SK-N-SH (cell line): ENCODE measurements at regions not wholly inside any gene's neighbourhood (a gene's known extent, or its start where the extent isn't known, plus 50 kb on each side); places are given as distances from the start of the nearest gene placed in this dataset.

Source experiments
- CTCF ChIA-PET: fragments of 300-600, 350-600 bp; formaldehyde crosslinking; extraction: SDS; loops from one replicate; lab custom pipeline; 2021; lab: Yijun Ruan, JAX
- POLR2A ChIA-PET: fragments of 350-600 bp; sonication (Branson Sonifier 250); formaldehyde crosslinking; extraction: SDS; loops from one replicate; lab custom pipeline; 2020; ENCODE audit warnings: antibody characterized with exemption, inconsistent platforms; lab: Yijun Ruan, JAX
- DNase-seq: peaks from one replicate; pipeline ENCODE4 v3.0.0; 2012
- H2AFZ ChIP-seq: fragments of 200-600 bp; sonication (generic); 2 replicates; pipeline ENCODE4 v1.8.1; 2016; ENCODE audit warnings: antibody characterized with exemption, mild to moderate bottlenecking, low read depth
- H3F3A ChIP-seq: fragments of 200-600 bp; sonication (generic); replicated peaks from 2 replicates; pipeline ENCODE3; 2016; ENCODE audit warnings: antibody characterized with exemption, mild to moderate bottlenecking; ENCODE audit not compliant: insufficient read depth
- H3K27ac ChIP-seq, 2 experiments: fragments of 200-500 bp in 1 of 2; fragments of 200-600 bp in 1 of 2; sonication (Bioruptor generic) in 1 of 2; sonication (generic), shearing (Covaris generic) in 1 of 2; 2 replicates each; pipeline versions ENCODE4 v1.5.1 to v1.6.1; 2014 to 2016; ENCODE audit warnings: low read depth in 2 of 2, inconsistent platforms in 1 of 2, low read length in 1 of 2, mild to moderate bottlenecking in 1 of 2, mixed read lengths in 1 of 2
- H3K27me3 ChIP-seq: fragments of 200-600 bp; sonication (generic), shearing (Covaris generic); 2 replicates; pipeline ENCODE4 v1.6.1; 2016; ENCODE audit warnings: mixed run types; ENCODE audit not compliant: insufficient read depth
- H3K36me3 ChIP-seq, 2 experiments: fragments of 200-500 bp in 1 of 2; fragments of 200-600 bp in 1 of 2; sonication (Bioruptor generic) in 1 of 2; sonication (generic) in 1 of 2; replicated peaks in 1 of 2; 2 replicates each; pipeline versions ENCODE3 to v1.5.1; 2014 to 2016; ENCODE audit warnings: low read length in 1 of 2, mild to moderate bottlenecking in 1 of 2; ENCODE audit not compliant: insufficient read depth in 2 of 2, control insufficient read depth in 1 of 2
- H3K4me1 ChIP-seq, 2 experiments: fragments of 200-500 bp in 1 of 2; fragments of 200-600 bp in 1 of 2; sonication (Bioruptor generic) in 1 of 2; sonication (generic), shearing (Covaris generic) in 1 of 2; 2 replicates each; pipeline versions ENCODE4 v1.5.1 to v1.6.1; 2014 to 2016; ENCODE audit warnings: low read depth in 1 of 2, low read length in 1 of 2, mixed run types in 1 of 2; ENCODE audit not compliant: insufficient read depth in 2 of 2, control insufficient read depth in 1 of 2
- H3K4me2 ChIP-seq: fragments of 200-600 bp; sonication (generic), shearing (Covaris generic); 2 replicates; pipeline ENCODE4 v1.6.1; 2017; ENCODE audit warnings: mixed run types
- H3K4me3 ChIP-seq, 2 experiments: fragments of 200-500 bp in 1 of 2; fragments of 200-600 bp in 1 of 2; sonication (Bioruptor generic) in 1 of 2; sonication (generic), shearing (Covaris generic) in 1 of 2; 2 replicates each; pipeline versions ENCODE4 v1.5.1 to v1.8.1; 2014 to 2016; ENCODE audit warnings: low read depth in 2 of 2, inconsistent platforms in 1 of 2, low read length in 1 of 2, mild to moderate bottlenecking in 1 of 2, mixed read lengths in 1 of 2, moderate library complexity in 1 of 2
- H3K79me2 ChIP-seq: fragments of 200-600 bp; sonication (generic); 2 replicates; pipeline ENCODE4 v1.8.1; 2017; ENCODE audit warnings: mild to moderate bottlenecking; ENCODE audit not compliant: insufficient read depth
- H3K9ac ChIP-seq: fragments of 200-600 bp; sonication (generic); 2 replicates; pipeline ENCODE4 v1.6.1; 2017; ENCODE audit warnings: mixed run types
- H3K9me2 ChIP-seq: fragments of 200-600 bp; sonication (generic); 2 replicates; pipeline ENCODE4 v1.6.1; 2017; ENCODE audit warnings: mixed run types
- H3K9me3 ChIP-seq: fragments of 200-600 bp; sonication (generic); 2 replicates; pipeline ENCODE4 v1.6.1; 2017; ENCODE audit warnings: mixed run types, mild to moderate bottlenecking, moderate library complexity
- H4K20me1 ChIP-seq: fragments of 200-600 bp; sonication (generic); 2 replicates; pipeline ENCODE4 v1.6.1; 2017; ENCODE audit warnings: mild to moderate bottlenecking, mixed run types; ENCODE audit not compliant: insufficient read depth
- CHD2 ChIP-seq: fragments of 150-350 bp; IDR thresholded peaks from 2 replicates; pipeline ENCODE4 v1.6.1; 2018; ENCODE audit warnings: low read length; ENCODE audit not compliant: partially characterized antibody
- CTCF ChIP-seq: fragments of 200-600 bp; sonication (generic); IDR thresholded peaks from 2 replicates; pipeline ENCODE4 v1.6.1; 2017; ENCODE audit warnings: antibody characterized with exemption, mild to moderate bottlenecking, moderate library complexity
- ELF1 ChIP-seq: IDR thresholded peaks from 2 replicates; pipeline ENCODE4 v1.4.0; 2012
- FOXM1 ChIP-seq: IDR thresholded peaks from 2 replicates; pipeline ENCODE4 v1.4.0; 2012; ENCODE audit warnings: low read depth, mild to moderate bottlenecking
- GATA2 ChIP-seq: sonication (generic); formaldehyde crosslinking; IDR thresholded peaks from 2 replicates; pipeline ENCODE4 v1.5.0; 2020; ENCODE audit warnings: mild to moderate bottlenecking, missing genetic modification reagents
- JUND ChIP-seq: IDR thresholded peaks from 2 replicates; pipeline ENCODE4 v1.4.0; 2012
- MXI1 ChIP-seq: IDR thresholded peaks from 2 replicates; pipeline ENCODE4 v1.6.1; 2012; ENCODE audit warnings: mild to moderate bottlenecking, low read depth, low read length, improper control_type of control experiment
- NFIC ChIP-seq: IDR thresholded peaks from 2 replicates; pipeline ENCODE4 v1.4.0; 2012; ENCODE audit warnings: borderline replicate concordance
- NRF1 ChIP-seq: IDR thresholded peaks from 2 replicates; pipeline ENCODE4 v1.6.1; 2012; ENCODE audit warnings: low read depth, mild to moderate bottlenecking, low read length
- RAD21 ChIP-seq: IDR thresholded peaks from 2 replicates; pipeline ENCODE4 v1.6.1; 2012; ENCODE audit warnings: mild to moderate bottlenecking, low read length
- RCOR1 ChIP-seq: fragments of 150-350 bp; IDR thresholded peaks from 2 replicates; pipeline ENCODE4 v1.6.1; 2017; ENCODE audit warnings: antibody characterized with exemption, low read length
- RFX5 ChIP-seq: IDR thresholded peaks from 2 replicates; pipeline ENCODE4 v1.6.1; 2012; ENCODE audit warnings: mild to moderate bottlenecking, improper control_type of control experiment, low read length
- RXRA ChIP-seq: IDR thresholded peaks from 2 replicates; pipeline ENCODE4 v1.4.0; 2012; ENCODE audit warnings: low read depth, mild to moderate bottlenecking, borderline replicate concordance
- SMC3 ChIP-seq: IDR thresholded peaks from 2 replicates; pipeline ENCODE4 v1.6.1; 2012; ENCODE audit warnings: low read depth, low read length, improper control_type of control experiment
- TCF12 ChIP-seq: IDR thresholded peaks from 2 replicates; pipeline ENCODE4 v1.4.0; 2012
- TEAD4 ChIP-seq: IDR thresholded peaks from 2 replicates; pipeline ENCODE4 v1.4.0; 2012; ENCODE audit warnings: mild to moderate bottlenecking, borderline replicate concordance; ENCODE audit not compliant: insufficient read depth
- YY1 ChIP-seq: IDR thresholded peaks from 2 replicates; pipeline ENCODE4 v1.4.0; 2012; ENCODE audit warnings: low read depth, mild to moderate bottlenecking
- WGBS: methylation state at CpG from one replicate; pipeline ENCODE4 v1.1.6; 2017; ENCODE audit warnings: low lambda C conversion rate; 5-methylcytosine and 5-hydroxymethylcytosine counted together
- TF ChIP-seq, protein P1 (sequence below): fragments of 150-350 bp; IDR thresholded peaks from 2 replicates; pipeline ENCODE4 v1.6.1; 2016; ENCODE audit warnings: mild to moderate bottlenecking, low read depth, low read length

GRCh38 chr10:92773776-92774175, 74.5 kb upstream of the EXOC6 start:
- Histone ChIP-seq H3K27me3 (no peaks in the 10 kb centered on the region; the same call in 1 of the 2 replicates), H3K79me2 (no peaks in the 10 kb centered on the region), H3K4me1 (no peaks in the 10 kb centered on the region), H3K4me3 (no peak overlapping the region), H3K4me2 (no peak overlapping the region), H4K20me1 (no peaks in the 10 kb centered on the region), H2AFZ (no peak overlapping the region), H3F3A (no peaks in the 10 kb centered on the region), H3K9me3 (no peaks in the 10 kb centered on the region), H3K9ac (no peak overlapping the region), H3K9me2 (no peaks in the 10 kb centered on the region), H3K27ac (no peak overlapping the region), H3K36me3 (no peaks in the 10 kb centered on the region)
- no peak for DNase-seq
- POLR2A ChIA-PET: no interaction called here
- CTCF ChIA-PET: interaction anchor here (1.1 kb wide), 1 partner anchor 69 kb away, joined by 4 read pairs; no protein-coding TSS in a partner anchor
- TF ChIP-seq RXRA (no peak), CTCF (no peak), YY1 (no peak), TEAD4 (no peak), GATA2 (CRISPR knock-in tag) (no peak), RAD21 (no peak), RCOR1 (no peak), JUND (no peak), NFIC (no peak)
- TF ChIP-seq, protein P1, sequence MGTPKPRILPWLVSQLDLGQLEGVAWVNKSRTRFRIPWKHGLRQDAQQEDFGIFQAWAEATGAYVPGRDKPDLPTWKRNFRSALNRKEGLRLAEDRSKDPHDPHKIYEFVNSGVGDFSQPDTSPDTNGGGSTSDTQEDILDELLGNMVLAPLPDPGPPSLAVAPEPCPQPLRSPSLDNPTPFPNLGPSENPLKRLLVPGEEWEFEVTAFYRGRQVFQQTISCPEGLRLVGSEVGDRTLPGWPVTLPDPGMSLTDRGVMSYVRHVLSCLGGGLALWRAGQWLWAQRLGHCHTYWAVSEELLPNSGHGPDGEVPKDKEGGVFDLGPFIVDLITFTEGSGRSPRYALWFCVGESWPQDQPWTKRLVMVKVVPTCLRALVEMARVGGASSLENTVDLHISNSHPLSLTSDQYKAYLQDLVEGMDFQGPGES: no peak

DNA sequence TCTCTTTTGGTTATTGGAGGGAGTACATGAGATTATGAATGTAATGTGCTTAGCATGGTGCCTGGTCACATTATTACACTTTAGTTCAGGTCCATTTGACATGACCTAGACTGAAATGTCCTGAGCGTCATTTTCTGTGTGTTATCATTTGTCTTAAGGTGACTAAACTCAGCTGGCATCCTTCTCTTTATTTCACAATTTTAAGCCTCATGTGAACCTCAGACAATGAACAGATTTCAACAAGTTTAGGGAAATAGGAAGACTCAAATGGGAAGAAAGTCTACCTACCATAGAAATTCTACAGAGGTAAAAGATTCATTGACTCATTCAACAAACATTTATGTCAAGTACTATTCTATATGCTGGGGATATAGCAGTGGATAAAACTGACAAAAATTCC, 70.2 kb upstream of the EXOC6 start:
- Histone ChIP-seq H3K9me3 (no peaks in the 10 kb centered on the region), H4K20me1 (no peaks in the 10 kb centered on the region), H3K36me3 (no peaks in the 10 kb centered on the region), H3K27ac (no peak overlapping the region), H3K27me3 (peaks cover 5% of the 10 kb centered on the region; the same call in 1 of the 2 replicates), H3K4me2 (no peak overlapping the region), H2AFZ (no peak overlapping the region), H3K9ac (no peak overlapping the region), H3K4me1 (no peaks in the 10 kb centered on the region), H3K79me2 (no peaks in the 10 kb centered on the region), H3F3A (no peaks in the 10 kb centered on the region), H3K9me2 (no peaks in the 10 kb centered on the region), H3K4me3 (no peak overlapping the region)
- TF ChIP-seq SMC3: no peak
- no peak for DNase-seq
- 74% methylated on average over 1 of the region's 1 CpG for WGBS
- ChIA-PET CTCF (no interaction called here), POLR2A (no interaction called here)

- no peaks in the 10 kb centered on the region for H3K4me1 ChIP-seq
- H3K27me3 ChIP-seq: peaks cover 12% of the 10 kb centered on the region; the same call in 1 of the 2 replicates
- H3K27ac ChIP-seq: no peak overlapping the region
- DNase-seq: no peak
- no peaks in the 10 kb centered on the region for H3K9me2 ChIP-seq
- no peak overlapping the region for H2AFZ ChIP-seq
- H4K20me1 ChIP-seq: no peaks in the 10 kb centered on the region
- H3K9ac ChIP-seq: no peak overlapping the region
- TF ChIP-seq MXI1 (no peak), TCF12 (no peak), NRF1 (no peak), RAD21 (no peak), CHD2 (no peak), FOXM1 (no peak), RFX5 (no peak), JUND (no peak), RCOR1 (no peak), ELF1 (no peak), GATA2 (CRISPR knock-in tag) (no peak)
- TF ChIP-seq, protein P1: no peak
- ChIA-PET POLR2A (no interaction called here), CTCF (interaction anchor here (1.2 kb wide), 1 partner anchor 14 kb away, joined by 3 read pairs; no protein-coding TSS in a partner anchor)
- no peak overlapping the region for H3K4me2 ChIP-seq
- no peaks in the 10 kb centered on the region for H3K9me3 ChIP-seq
- 43% methylated on average over 7 of the region's 7 CpGs for WGBS
- no peaks in the 10 kb centered on the region for H3K79me2 ChIP-seq
- H3K36me3 ChIP-seq: no peaks in the 10 kb centered on the region
- no peak overlapping the region for H3K4me3 ChIP-seq
- H3F3A ChIP-seq: no peaks in the 10 kb centered on the region
These were observed 63.2 kb upstream of the EXOC6 start for GRCh38 chr10:92785118-92785517.
